Liver (tissue), 8 donors: ENCODE measurements at regions not wholly inside any gene's neighbourhood (a gene's known extent, or its start where the extent isn't known, plus 50 kb on each side); places are given as distances from the start of the nearest gene placed in this dataset.
A peak's percentile ranks its signal among the peaks of the same experiment; 100 is the strongest.

ENCODE experiments used
- DNase-seq: peaks from one replicate; pipeline ENCODE4 v3.0.0-alpha.2; 2017; ENCODE audit warnings: low spot score
- H3K27ac ChIP-seq, 2 donors: one replicate each; pipeline ENCODE4 v1.7.0; 2013; ENCODE audit warnings: inconsistent platforms in 2 of 2, low read length in 2 of 2, control low read depth in 1 of 2, low read depth in 1 of 2, mild to moderate bottlenecking in 1 of 2
- H3K27me3 ChIP-seq, 4 donors: one replicate each; pipeline versions ENCODE4 v1.6.1 to v1.7.0; 2013; ENCODE audit warnings: low read length in 3 of 4, inconsistent platforms in 1 of 4, mild to moderate bottlenecking in 1 of 4, moderate library complexity in 1 of 4; ENCODE audit not compliant: control insufficient read depth in 4 of 4, insufficient read depth in 4 of 4
- H3K36me3 ChIP-seq, 4 donors: one replicate each; pipeline versions ENCODE4 v1.6.1 to v1.7.0; 2013; ENCODE audit warnings: low read length in 3 of 4, mild to moderate bottlenecking in 3 of 4, low read depth in 1 of 4, moderate library complexity in 1 of 4; ENCODE audit not compliant: control insufficient read depth in 4 of 4, insufficient read depth in 3 of 4
- H3K4me1 ChIP-seq, 4 donors: one replicate each; pipeline versions ENCODE4 v1.6.1 to v1.7.0; 2013; ENCODE audit warnings: low read length in 3 of 4, mild to moderate bottlenecking in 3 of 4, moderate library complexity in 1 of 4; ENCODE audit not compliant: control insufficient read depth in 4 of 4, insufficient read depth in 4 of 4
- H3K4me3 ChIP-seq, 3 donors: one replicate each; pipeline versions ENCODE4 v1.6.1 to v1.7.0; 2013; ENCODE audit warnings: low read length in 3 of 3, control low read depth in 1 of 3, low read depth in 1 of 3, mild to moderate bottlenecking in 1 of 3
- H3K9ac ChIP-seq, 2 donors: one replicate each; pipeline ENCODE4 v1.7.0; 2013; ENCODE audit warnings: low read length in 2 of 2, mild to moderate bottlenecking in 2 of 2, moderate library complexity in 2 of 2, control low read depth in 1 of 2, low read depth in 1 of 2
- H3K9me3 ChIP-seq, 4 donors: one replicate each; pipeline versions ENCODE4 v1.6.1 to v1.7.0; 2013; ENCODE audit warnings: low read length in 3 of 4; ENCODE audit not compliant: control insufficient read depth in 4 of 4
- EGR1 ChIP-seq, 2 donors: IDR thresholded peaks; 2 replicates each; pipeline ENCODE4 v1.6.1; 2016 to 2018; ENCODE audit warnings: antibody characterized with exemption in 2 of 2, low read depth in 2 of 2
- FOXA1 ChIP-seq: IDR thresholded peaks from 2 replicates; pipeline ENCODE4 v1.6.1; 2016; ENCODE audit warnings: antibody characterized with exemption
- FOXA2 ChIP-seq: IDR thresholded peaks from 2 replicates; pipeline ENCODE4 v1.6.1; 2016; ENCODE audit warnings: antibody characterized with exemption
- GABPA ChIP-seq, 2 donors: IDR thresholded peaks in 1 of 2; conservative IDR thresholded peaks in 1 of 2; 2 replicates each; pipeline ENCODE4 v1.6.1; 2016; ENCODE audit warnings: antibody characterized with exemption in 2 of 2, mild to moderate bottlenecking in 1 of 2, moderate library complexity in 1 of 2
- HNF4A ChIP-seq, 2 donors: conservative IDR thresholded peaks; 2 replicates each; pipeline ENCODE4 v1.6.1; 2016; ENCODE audit warnings: antibody characterized with exemption in 2 of 2, mild to moderate bottlenecking in 2 of 2
- JUND ChIP-seq, 2 donors: IDR thresholded peaks; 2 replicates each; pipeline ENCODE4 v1.6.1; 2016; ENCODE audit warnings: antibody characterized with exemption in 2 of 2
- NR2F2 ChIP-seq: IDR thresholded peaks from 2 replicates; pipeline ENCODE4 v1.6.1; 2016; ENCODE audit warnings: antibody characterized with exemption
- RAD21 ChIP-seq, 2 donors: IDR thresholded peaks; 2 replicates each; pipeline ENCODE4 v1.6.1; 2016; ENCODE audit warnings: antibody characterized with exemption in 2 of 2, mild to moderate bottlenecking in 2 of 2
- SP1 ChIP-seq: IDR thresholded peaks from 2 replicates; pipeline ENCODE4 v1.6.1; 2018; ENCODE audit warnings: antibody characterized with exemption, mild to moderate bottlenecking
- TAF1 ChIP-seq: conservative IDR thresholded peaks from 2 replicates; pipeline ENCODE4 v1.6.1; 2016; ENCODE audit warnings: antibody characterized with exemption, mild to moderate bottlenecking
- WGBS: extraction: QIAGEN DNeasy Blood & Tissue Kit; methylation state at CpG from one replicate; pipeline ENCODE4 v1.1.7; 2013; 5-methylcytosine and 5-hydroxymethylcytosine counted together
- TF ChIP-seq, protein P1 (sequence below): IDR thresholded peaks from 2 replicates; pipeline ENCODE4 v1.6.1; 2016; ENCODE audit warnings: antibody characterized with exemption
- TF ChIP-seq, protein P2 (sequence below): IDR thresholded peaks from 2 replicates; pipeline ENCODE4 v1.6.1; 2016; ENCODE audit warnings: antibody characterized with exemption, mild to moderate bottlenecking
- TF ChIP-seq, protein P3 (sequence below): IDR thresholded peaks from 2 replicates; pipeline ENCODE4 v1.6.1; 2016; ENCODE audit warnings: antibody characterized with exemption
- TF ChIP-seq, protein P4 (sequence below): fragments of 150-350 bp; IDR thresholded peaks from 2 replicates; pipeline ENCODE4 v1.5.1; 2017; ENCODE audit warnings: improper control_type of control experiment, low read depth, low read length; ENCODE audit not compliant: missing input control
- donor health status: healthy.
- donor health status: healthy.
- donor health status: healthy.
- donor health status: healthy.
- donor health status: healthy.

DNA sequence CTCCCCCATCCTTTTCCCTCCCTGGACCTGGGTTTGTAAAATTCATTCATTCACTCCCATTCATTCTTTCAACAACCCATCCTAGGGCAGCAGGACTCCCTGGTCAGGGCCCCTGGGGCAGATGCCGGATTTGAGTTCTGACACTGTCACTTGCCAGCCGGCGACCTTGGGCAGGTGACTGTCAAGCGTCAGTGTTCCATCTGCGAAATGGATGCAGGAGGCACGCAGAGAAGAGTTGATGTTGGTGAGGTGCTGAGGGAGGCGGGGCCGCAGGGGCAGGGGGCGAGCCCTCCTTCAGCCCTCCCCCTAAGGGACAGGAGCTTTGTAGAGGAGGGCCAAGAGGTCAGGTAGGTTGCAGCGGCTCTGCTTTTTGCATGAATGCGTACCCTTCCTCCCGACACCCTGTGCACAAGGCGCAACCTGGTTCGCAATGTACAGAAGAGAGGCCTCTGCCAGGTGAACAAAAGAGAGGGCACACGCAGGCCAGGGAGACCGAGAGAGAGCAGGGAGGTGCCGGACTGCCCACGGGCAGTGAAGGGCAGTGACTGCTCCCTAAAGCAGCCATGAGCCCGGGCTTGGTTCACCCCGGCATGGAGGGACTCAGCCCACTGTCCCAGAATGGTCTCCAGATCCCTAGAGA, 128.1 kb downstream of the BARX1 start:
- TF ChIP-seq GABPA (IDR thresholded peaks at IDR 0.05 in 1 of 2, conservative IDR thresholded peaks at IDR 0.05 in 1 of 2) = no peak
- TF ChIP-seq FOXA1 = no peak
- TF ChIP-seq, protein P1, sequence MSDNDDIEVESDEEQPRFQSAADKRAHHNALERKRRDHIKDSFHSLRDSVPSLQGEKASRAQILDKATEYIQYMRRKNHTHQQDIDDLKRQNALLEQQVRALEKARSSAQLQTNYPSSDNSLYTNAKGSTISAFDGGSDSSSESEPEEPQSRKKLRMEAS = no peak
- TF ChIP-seq JUND (IDR thresholded peaks at IDR 0.05) = no peak
- no peak for TF ChIP-seq SP1
- Histone ChIP-seq H3K9ac (no peak overlapping the region), H3K4me1 (peaks cover 0 to 2% (median 0%) of the 10 kb centered on the region in 4 donors), H3K27me3 (peaks cover 0 to 5% (median 2%) of the 10 kb centered on the region in 4 donors), H3K36me3 (no peaks in the 10 kb centered on the region), H3K4me3 (no peak overlapping the region), H3K27ac (no peak overlapping the region), H3K9me3 (peaks cover 0 to 2% (median 0%) of the 10 kb centered on the region in 4 donors)
- DNase-seq = no peak
- WGBS = 43% methylated on average over 20 of the region's 20 CpGs

DNA sequence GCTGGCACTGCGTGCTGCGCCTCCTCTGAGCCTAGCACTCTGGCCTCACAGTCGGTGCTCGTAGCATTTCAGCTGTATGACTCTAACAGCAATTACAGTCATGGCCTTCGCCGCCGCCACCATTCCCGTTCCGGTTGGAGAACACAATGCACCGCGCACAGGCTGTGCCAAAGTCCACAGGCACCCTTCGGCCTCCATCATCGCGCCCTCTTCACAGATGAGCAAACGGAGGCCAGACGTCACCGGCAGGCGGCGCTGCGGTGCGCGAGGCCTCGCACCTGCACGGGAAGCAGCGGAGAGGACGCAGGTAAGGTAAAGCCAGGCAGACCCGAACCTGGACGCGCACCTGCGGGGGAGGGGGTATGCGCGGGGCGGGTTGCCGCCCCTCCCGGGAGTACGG, 128.9 kb downstream of the BARX1 start:
- Histone ChIP-seq H3K36me3 (no peaks in the 10 kb centered on the region), H3K4me1 (peaks cover 0 to 2% (median 0%) of the 10 kb centered on the region in 4 donors), H3K27me3 (peaks cover 0 to 5% (median 2%) of the 10 kb centered on the region in 4 donors), H3K9me3 (peaks cover 0 to 4% (median 0%) of the 10 kb centered on the region in 4 donors), H3K27ac (no peak overlapping the region), H3K9ac (no peak overlapping the region), H3K4me3 (no peak overlapping the region)
- peak; percentile 40 for DNase-seq
- WGBS = 27% methylated on average over 36 of the region's 36 CpGs
- peak in 1 of 2 donors; percentile 42 for TF ChIP-seq RAD21 (IDR thresholded peaks at IDR 0.05)
- TF ChIP-seq EGR1 (IDR thresholded peaks at IDR 0.05; ENCODE audit: low read depth in 2 of 2) = no peak

DNA sequence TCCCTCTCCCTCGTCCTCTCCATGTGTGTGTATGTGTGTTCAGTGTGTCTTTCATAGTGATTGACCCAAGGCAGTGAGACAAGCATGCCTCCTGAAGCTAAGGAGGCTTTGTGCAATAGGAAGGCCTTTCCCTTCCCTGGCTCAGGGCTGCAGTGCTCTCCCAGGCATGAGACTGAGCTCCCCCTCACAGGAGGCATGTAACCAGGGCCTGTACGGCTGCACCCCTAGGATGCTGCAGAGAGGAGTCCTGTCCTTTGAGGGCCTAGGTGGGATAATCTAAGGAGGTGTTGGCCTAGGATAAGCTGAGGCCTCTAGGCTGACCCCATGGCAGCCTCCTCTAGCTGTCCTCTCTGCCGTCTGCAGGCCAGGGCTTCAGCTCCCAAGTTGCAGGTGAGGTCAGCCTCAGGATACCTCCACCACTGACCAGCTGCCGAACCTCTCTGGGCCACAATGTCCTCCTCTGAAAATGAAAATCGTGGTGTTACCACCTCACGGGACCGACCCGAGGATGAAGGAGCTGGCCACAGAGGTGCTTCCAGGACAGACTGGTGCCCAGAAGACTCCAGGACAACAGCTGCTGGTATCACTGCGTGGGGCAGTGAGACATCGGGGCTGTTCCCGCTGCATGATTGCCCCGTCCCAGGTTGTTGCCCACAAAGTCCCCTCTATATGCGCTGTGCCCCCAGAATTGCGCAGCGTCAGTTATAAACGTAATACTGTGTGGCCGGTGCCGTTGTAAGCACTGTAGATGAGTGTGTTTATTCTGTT, 129.6 kb downstream of the BARX1 start:
- Histone ChIP-seq H3K36me3 (no peaks in the 10 kb centered on the region), H3K27me3 (peaks cover 0 to 9% (median 3%) of the 10 kb centered on the region in 4 donors), H3K9me3 (peaks cover 0 to 4% (median 0%) of the 10 kb centered on the region in 4 donors), H3K27ac (no peak overlapping the region), H3K4me1 (peaks cover 0 to 2% (median 0%) of the 10 kb centered on the region in 4 donors), H3K9ac (no peak overlapping the region), H3K4me3 (no peak overlapping the region)
- WGBS = 90% methylated on average over 18 of the region's 18 CpGs
- TF ChIP-seq EGR1 (IDR thresholded peaks at IDR 0.05; ENCODE audit: low read depth in 2 of 2) = no peak
- TF ChIP-seq JUND (IDR thresholded peaks at IDR 0.05) = no peak
- TF ChIP-seq, protein P2, sequence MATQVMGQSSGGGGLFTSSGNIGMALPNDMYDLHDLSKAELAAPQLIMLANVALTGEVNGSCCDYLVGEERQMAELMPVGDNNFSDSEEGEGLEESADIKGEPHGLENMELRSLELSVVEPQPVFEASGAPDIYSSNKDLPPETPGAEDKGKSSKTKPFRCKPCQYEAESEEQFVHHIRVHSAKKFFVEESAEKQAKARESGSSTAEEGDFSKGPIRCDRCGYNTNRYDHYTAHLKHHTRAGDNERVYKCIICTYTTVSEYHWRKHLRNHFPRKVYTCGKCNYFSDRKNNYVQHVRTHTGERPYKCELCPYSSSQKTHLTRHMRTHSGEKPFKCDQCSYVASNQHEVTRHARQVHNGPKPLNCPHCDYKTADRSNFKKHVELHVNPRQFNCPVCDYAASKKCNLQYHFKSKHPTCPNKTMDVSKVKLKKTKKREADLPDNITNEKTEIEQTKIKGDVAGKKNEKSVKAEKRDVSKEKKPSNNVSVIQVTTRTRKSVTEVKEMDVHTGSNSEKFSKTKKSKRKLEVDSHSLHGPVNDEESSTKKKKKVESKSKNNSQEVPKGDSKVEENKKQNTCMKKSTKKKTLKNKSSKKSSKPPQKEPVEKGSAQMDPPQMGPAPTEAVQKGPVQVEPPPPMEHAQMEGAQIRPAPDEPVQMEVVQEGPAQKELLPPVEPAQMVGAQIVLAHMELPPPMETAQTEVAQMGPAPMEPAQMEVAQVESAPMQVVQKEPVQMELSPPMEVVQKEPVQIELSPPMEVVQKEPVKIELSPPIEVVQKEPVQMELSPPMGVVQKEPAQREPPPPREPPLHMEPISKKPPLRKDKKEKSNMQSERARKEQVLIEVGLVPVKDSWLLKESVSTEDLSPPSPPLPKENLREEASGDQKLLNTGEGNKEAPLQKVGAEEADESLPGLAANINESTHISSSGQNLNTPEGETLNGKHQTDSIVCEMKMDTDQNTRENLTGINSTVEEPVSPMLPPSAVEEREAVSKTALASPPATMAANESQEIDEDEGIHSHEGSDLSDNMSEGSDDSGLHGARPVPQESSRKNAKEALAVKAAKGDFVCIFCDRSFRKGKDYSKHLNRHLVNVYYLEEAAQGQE = no peak
- TF ChIP-seq, protein P1 = no peak
- no peak for TF ChIP-seq SP1
- TF ChIP-seq FOXA2 = no peak
- TF ChIP-seq, protein P3, sequence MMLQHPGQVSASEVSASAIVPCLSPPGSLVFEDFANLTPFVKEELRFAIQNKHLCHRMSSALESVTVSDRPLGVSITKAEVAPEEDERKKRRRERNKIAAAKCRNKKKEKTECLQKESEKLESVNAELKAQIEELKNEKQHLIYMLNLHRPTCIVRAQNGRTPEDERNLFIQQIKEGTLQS = no peak
- no peak for TF ChIP-seq TAF1
- TF ChIP-seq NR2F2 = no peak
- no peak for TF ChIP-seq RAD21 (IDR thresholded peaks at IDR 0.05)
- TF ChIP-seq GABPA (IDR thresholded peaks at IDR 0.05 in 1 of 2, conservative IDR thresholded peaks at IDR 0.05 in 1 of 2) = no peak
- TF ChIP-seq HNF4A (conservative IDR thresholded peaks at IDR 0.05) = no peak
- TF ChIP-seq, protein P4, sequence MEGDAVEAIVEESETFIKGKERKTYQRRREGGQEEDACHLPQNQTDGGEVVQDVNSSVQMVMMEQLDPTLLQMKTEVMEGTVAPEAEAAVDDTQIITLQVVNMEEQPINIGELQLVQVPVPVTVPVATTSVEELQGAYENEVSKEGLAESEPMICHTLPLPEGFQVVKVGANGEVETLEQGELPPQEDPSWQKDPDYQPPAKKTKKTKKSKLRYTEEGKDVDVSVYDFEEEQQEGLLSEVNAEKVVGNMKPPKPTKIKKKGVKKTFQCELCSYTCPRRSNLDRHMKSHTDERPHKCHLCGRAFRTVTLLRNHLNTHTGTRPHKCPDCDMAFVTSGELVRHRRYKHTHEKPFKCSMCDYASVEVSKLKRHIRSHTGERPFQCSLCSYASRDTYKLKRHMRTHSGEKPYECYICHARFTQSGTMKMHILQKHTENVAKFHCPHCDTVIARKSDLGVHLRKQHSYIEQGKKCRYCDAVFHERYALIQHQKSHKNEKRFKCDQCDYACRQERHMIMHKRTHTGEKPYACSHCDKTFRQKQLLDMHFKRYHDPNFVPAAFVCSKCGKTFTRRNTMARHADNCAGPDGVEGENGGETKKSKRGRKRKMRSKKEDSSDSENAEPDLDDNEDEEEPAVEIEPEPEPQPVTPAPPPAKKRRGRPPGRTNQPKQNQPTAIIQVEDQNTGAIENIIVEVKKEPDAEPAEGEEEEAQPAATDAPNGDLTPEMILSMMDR = no peak
- TF ChIP-seq FOXA1 = no peak
- DNase-seq = peak; percentile 27
